ENCODE measurements at regions not wholly inside any gene's neighbourhood (a gene's known extent, or its start where the extent isn't known, plus 50 kb on each side); places are given as distances from the start of the nearest gene placed in this dataset.

DNA sequence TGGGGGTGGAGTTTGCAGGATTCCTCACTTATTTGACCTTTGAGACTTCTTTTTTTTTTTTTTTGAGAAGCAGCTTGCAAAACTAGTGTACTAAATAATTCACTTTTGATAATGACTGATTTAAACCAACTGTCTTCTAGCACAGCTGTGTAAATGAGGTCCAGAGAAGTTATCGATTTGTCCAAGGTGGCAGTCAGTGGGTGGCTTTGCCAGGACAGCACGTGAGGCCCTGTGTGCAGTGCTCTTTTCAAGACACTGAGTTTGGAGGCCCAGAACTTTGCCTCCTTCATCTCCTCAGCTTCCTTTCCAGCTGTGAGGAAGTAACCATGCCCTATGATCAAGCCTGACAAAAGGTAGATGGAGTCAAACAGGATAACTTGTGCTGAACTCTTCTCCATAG lies 92.9 kb upstream of the LCLAT1 start:
- Histone ChIP-seq H3K9ac (replicated peaks; ENCODE audit: extremely low read depth, insufficient read depth, low read length) (no peak overlapping the region), H3K4me2 (ENCODE audit: insufficient read depth, low read length) (no peak overlapping the region), H2AFZ (ENCODE audit: low read depth, low read length) (no peak overlapping the region), H3K4me1 (ENCODE audit: control insufficient read depth, extremely low read depth, insufficient read depth, low read length) (peaks cover 5% of the 10 kb centered on the region), H3K36me3 (ENCODE audit: control insufficient read depth in 2 of 2, extremely low read depth in 1 of 2, insufficient read depth in 2 of 2, low read length in 2 of 2) (no peaks in the 10 kb centered on the region), H4K20me1 (replicated peaks; ENCODE audit: control insufficient read depth, extremely low read depth, insufficient read depth, low read length) (no peaks in the 10 kb centered on the region), H3K9me1 (replicated peaks; ENCODE audit: control insufficient read depth, extremely low read depth, insufficient read depth, low read length) (no peaks in the 10 kb centered on the region), H3K27me3 (ENCODE audit: control insufficient read depth in 2 of 2, insufficient read depth in 2 of 2, low read length in 2 of 2) (no peaks in the 10 kb centered on the region), H3K79me2 (ENCODE audit: control insufficient read depth, insufficient read depth, low read length) (no peaks in the 10 kb centered on the region), H3K27ac (ENCODE audit: insufficient read depth, low read depth, low read length) (no peak overlapping the region), H3K9me3 (replicated peaks; ENCODE audit: control insufficient read depth, insufficient read depth, low read length) (no peaks in the 10 kb centered on the region), H3K4me3 (replicated peaks in 1 of 3; ENCODE audit: insufficient read depth in 1 of 3, low read depth in 1 of 3, low read length in 3 of 3) (no peak overlapping the region)
- no peak for DNase-seq (ENCODE audit: low read depth, low spot score)
- CTCF ChIA-PET: no interaction called here
- POLR2A ChIA-PET: interaction anchor here (0.7 kb wide), 1 partner anchor 133 kb away, joined by 5 read pairs; no protein-coding TSS in a partner anchor
- intact Hi-C loops (cut with micrococcal nuclease): no loop called here
- FAIRE-seq: no peak
- TF ChIP-seq, protein P1, sequence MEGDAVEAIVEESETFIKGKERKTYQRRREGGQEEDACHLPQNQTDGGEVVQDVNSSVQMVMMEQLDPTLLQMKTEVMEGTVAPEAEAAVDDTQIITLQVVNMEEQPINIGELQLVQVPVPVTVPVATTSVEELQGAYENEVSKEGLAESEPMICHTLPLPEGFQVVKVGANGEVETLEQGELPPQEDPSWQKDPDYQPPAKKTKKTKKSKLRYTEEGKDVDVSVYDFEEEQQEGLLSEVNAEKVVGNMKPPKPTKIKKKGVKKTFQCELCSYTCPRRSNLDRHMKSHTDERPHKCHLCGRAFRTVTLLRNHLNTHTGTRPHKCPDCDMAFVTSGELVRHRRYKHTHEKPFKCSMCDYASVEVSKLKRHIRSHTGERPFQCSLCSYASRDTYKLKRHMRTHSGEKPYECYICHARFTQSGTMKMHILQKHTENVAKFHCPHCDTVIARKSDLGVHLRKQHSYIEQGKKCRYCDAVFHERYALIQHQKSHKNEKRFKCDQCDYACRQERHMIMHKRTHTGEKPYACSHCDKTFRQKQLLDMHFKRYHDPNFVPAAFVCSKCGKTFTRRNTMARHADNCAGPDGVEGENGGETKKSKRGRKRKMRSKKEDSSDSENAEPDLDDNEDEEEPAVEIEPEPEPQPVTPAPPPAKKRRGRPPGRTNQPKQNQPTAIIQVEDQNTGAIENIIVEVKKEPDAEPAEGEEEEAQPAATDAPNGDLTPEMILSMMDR (IDR thresholded peaks at IDR 0.05; ENCODE audit: extremely low read depth in 1 of 2, insufficient read depth in 1 of 2, low read depth in 1 of 2, low read length in 2 of 2): no peak
- TF ChIP-seq, protein P2, sequence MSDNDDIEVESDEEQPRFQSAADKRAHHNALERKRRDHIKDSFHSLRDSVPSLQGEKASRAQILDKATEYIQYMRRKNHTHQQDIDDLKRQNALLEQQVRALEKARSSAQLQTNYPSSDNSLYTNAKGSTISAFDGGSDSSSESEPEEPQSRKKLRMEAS (IDR thresholded peaks at IDR 0.05; ENCODE audit: insufficient read depth, insufficient read length): no peak
- TF ChIP-seq POLR2A (IDR thresholded peaks at IDR 0.05; ENCODE audit: low read depth, low read length) (no peak), MYC (IDR thresholded peaks at IDR 0.05; ENCODE audit: low read depth, low read length) (no peak), POLR2AphosphoS5 (IDR thresholded peaks at IDR 0.05; ENCODE audit: insufficient read depth, low read depth, low read length) (no peak), GATA2 (IDR thresholded peaks at IDR 0.05; ENCODE audit: insufficient read depth, insufficient read length, low read depth, low read length) (no peak), EZH2 (IDR thresholded peaks at IDR 0.05; ENCODE audit: borderline replicate concordance, low read depth, low read length, severe bottlenecking) (no peak), JUN (IDR thresholded peaks at IDR 0.05; ENCODE audit: borderline replicate concordance, insufficient read depth, insufficient read length, low read depth) (no peak), FOS (IDR thresholded peaks at IDR 0.05; ENCODE audit: borderline replicate concordance, insufficient read depth, low read length) (no peak)
- dilution Hi-C loops (cut with MboI; ENCODE audit: extremely low pct_ligation_motif_present, low sequenced_read_pairs): no loop called here
- BruUV-seq (replicated peaks): no TSS peak

Data from endothelial cell of umbilical vein (primary cell).